Endothelial cell (in vitro differentiated cells): ENCODE measurements at regions not wholly inside any gene's neighbourhood (a gene's known extent, or its start where the extent isn't known, plus 50 kb on each side); places are given as distances from the start of the nearest gene placed in this dataset.

Source experiments
- DNase-seq: peaks from one replicate; pipeline ENCODE4 v3.0.0; 2021; ENCODE audit warnings: low spot score
- H3K27ac Mint-ChIP-seq: one replicate; pipeline ENCODE4 v1.8.0; 2021; ENCODE audit warnings: mixed read lengths, inconsistent platforms; ENCODE audit not compliant: unreplicated experiment
- H3K27me3 Mint-ChIP-seq: one replicate; pipeline ENCODE4 v1.8.0; 2021; ENCODE audit warnings: mild to moderate bottlenecking, moderate library complexity, mixed read lengths, inconsistent platforms; ENCODE audit not compliant: unreplicated experiment
- H3K36me3 Mint-ChIP-seq: one replicate; pipeline ENCODE4 v1.8.0; 2021; ENCODE audit warnings: mild to moderate bottlenecking, low read depth, mixed read lengths, inconsistent platforms; ENCODE audit not compliant: unreplicated experiment
- H3K4me1 Mint-ChIP-seq: one replicate; pipeline ENCODE4 v1.8.0; 2021; ENCODE audit warnings: mild to moderate bottlenecking, mixed read lengths, inconsistent platforms; ENCODE audit not compliant: unreplicated experiment
- H3K4me3 Mint-ChIP-seq: one replicate; pipeline ENCODE4 v1.8.0; 2021; ENCODE audit warnings: mild to moderate bottlenecking, mixed read lengths, inconsistent platforms; ENCODE audit not compliant: unreplicated experiment
- H3K9me3 Mint-ChIP-seq: one replicate; pipeline ENCODE4 v1.8.0; 2021; ENCODE audit warnings: mixed read lengths, inconsistent platforms; ENCODE audit not compliant: unreplicated experiment
- CTCF ChIP-seq: fragments of 200-600 bp; sonication (generic); IDR thresholded peaks from one replicate; pipeline ENCODE4 v1.5.0; 2021; ENCODE audit warnings: antibody characterized with exemption; ENCODE audit not compliant: unreplicated experiment

GRCh38 chr14:44422699-44423098, 84.4 kb downstream of the FSCB start:
- no peaks in the 10 kb centered on the region for H3K27me3 Mint-ChIP-seq
- H3K9me3 Mint-ChIP-seq: no peaks in the 10 kb centered on the region
- H3K36me3 Mint-ChIP-seq: no peaks in the 10 kb centered on the region

GRCh38 chr14:44420226-44420625, 86.9 kb downstream of the FSCB start:
- H3K27me3 Mint-ChIP-seq: no peaks in the 10 kb centered on the region
- H3K4me3 Mint-ChIP-seq: no peak overlapping the region
- H3K4me1 Mint-ChIP-seq: no peaks in the 10 kb centered on the region
- no peaks in the 10 kb centered on the region for H3K36me3 Mint-ChIP-seq
- no peak for DNase-seq
- H3K27ac Mint-ChIP-seq: no peak overlapping the region
- H3K9me3 Mint-ChIP-seq: no peaks in the 10 kb centered on the region
- TF ChIP-seq CTCF: no peak

More at GRCh38 chr14:44422699-44423098, 84.4 kb downstream of the FSCB start:
- H3K27ac Mint-ChIP-seq: no peak overlapping the region
- no peak overlapping the region for H3K4me3 Mint-ChIP-seq
- no peak for DNase-seq
- H3K4me1 Mint-ChIP-seq: no peaks in the 10 kb centered on the region
- no peak for TF ChIP-seq CTCF

GRCh38 chr14:44418856-44419255, 88.2 kb downstream of the FSCB start:
- Mint-ChIP-seq H3K9me3 (no peaks in the 10 kb centered on the region), H3K4me1 (no peaks in the 10 kb centered on the region), H3K27ac (no peak overlapping the region), H3K4me3 (no peak overlapping the region), H3K27me3 (no peaks in the 10 kb centered on the region), H3K36me3 (no peaks in the 10 kb centered on the region)
- no peak for TF ChIP-seq CTCF
- DNase-seq: no peak

- H3K4me1 Mint-ChIP-seq: no peaks in the 10 kb centered on the region
- no peaks in the 10 kb centered on the region for H3K36me3 Mint-ChIP-seq
- H3K27ac Mint-ChIP-seq: no peak overlapping the region
- DNase-seq: no peak
- H3K4me3 Mint-ChIP-seq: no peak overlapping the region
- H3K27me3 Mint-ChIP-seq: no peaks in the 10 kb centered on the region
- H3K9me3 Mint-ChIP-seq: no peaks in the 10 kb centered on the region
- no peak for TF ChIP-seq CTCF
Observed at GRCh38 chr14:44417809-44418208, 89.3 kb downstream of the FSCB start.

DNA sequence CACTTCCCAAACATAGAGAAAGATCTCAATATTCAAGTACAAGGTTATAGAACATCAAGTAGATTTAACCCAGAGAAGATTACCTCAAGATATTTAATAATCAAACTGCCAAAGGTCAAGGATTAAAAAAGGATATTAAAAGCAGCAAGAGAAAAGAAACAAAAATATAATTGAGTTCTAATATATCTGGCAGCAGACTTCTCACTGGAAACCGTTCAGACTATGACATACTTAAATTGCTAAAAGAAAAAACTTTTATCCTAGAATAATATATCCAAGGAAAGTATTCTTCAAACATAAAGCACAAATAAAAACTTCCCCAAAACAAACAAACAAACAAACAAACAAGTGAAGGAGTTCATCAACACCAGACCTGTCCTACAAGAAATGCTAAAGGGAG, 92.4 kb downstream of the FSCB start:
- Mint-ChIP-seq H3K9me3 (no peaks in the 10 kb centered on the region), H3K36me3 (no peaks in the 10 kb centered on the region), H3K4me3 (no peak overlapping the region), H3K27ac (no peak overlapping the region), H3K4me1 (no peaks in the 10 kb centered on the region), H3K27me3 (peaks cover 1% of the 10 kb centered on the region)
- DNase-seq: no peak
- TF ChIP-seq CTCF: no peak
